NB4 (cell line): ENCODE measurements at regions not wholly inside any gene's neighbourhood (a gene's known extent, or its start where the extent isn't known, plus 50 kb on each side); places are given as distances from the start of the nearest gene placed in this dataset.

Experiments
- CTCF ChIP-seq: IDR thresholded peaks from one replicate; pipeline ENCODE4 v1.5.1; 2012; ENCODE audit warnings: low read depth, low read length
- MAX ChIP-seq: IDR thresholded peaks from 2 replicates; pipeline ENCODE4 v1.6.1; 2011; ENCODE audit warnings: low read depth, low read length
- MYC ChIP-seq: IDR thresholded peaks from 2 replicates; pipeline ENCODE4 v1.6.1; 2011; ENCODE audit warnings: low read depth, low read length
- POLR2A ChIP-seq: IDR thresholded peaks from 2 replicates; pipeline ENCODE4 v1.6.1; 2011; ENCODE audit warnings: mild to moderate bottlenecking; ENCODE audit not compliant: insufficient read length; ENCODE audit errors: extremely low read depth

- TF ChIP-seq CTCF (no peak), POLR2A (no peak), MAX (no peak), MYC (no peak)
Observed at GRCh38 chr20:24723186-24723585, 225.9 kb upstream of the CST7 start.
